H1 (cell line): ENCODE measurements at regions not wholly inside any gene's neighbourhood (a gene's known extent, or its start where the extent isn't known, plus 50 kb on each side); places are given as distances from the start of the nearest gene placed in this dataset.

Experiments used
- HDAC2 ChIP-seq, 2 experiments: fragments of 300-600 bp in 1 of 2; sonication (generic) in 1 of 2; IDR thresholded peaks; 2 replicates each; pipeline ENCODE4 v1.6.1; 2011 to 2012; ENCODE audit warnings: low read depth in 2 of 2, low read length in 2 of 2, mild to moderate bottlenecking in 2 of 2, moderate library complexity in 2 of 2, borderline replicate concordance in 1 of 2, inconsistent platforms in 1 of 2
- JUN ChIP-seq: IDR thresholded peaks from 2 replicates; pipeline ENCODE4 v1.6.1; 2011; ENCODE audit warnings: low read depth, mild to moderate bottlenecking, improper control_type of control experiment, low read length
- KDM5A ChIP-seq: fragments of 200-600 bp; IDR thresholded peaks from 2 replicates; pipeline ENCODE4 v1.7.1; 2012; ENCODE audit warnings: mild to moderate bottlenecking, low read length, inconsistent platforms, mixed read lengths
- POLR2AphosphoS5 ChIP-seq: IDR thresholded peaks from 2 replicates; pipeline ENCODE4 v1.6.1; 2011; ENCODE audit warnings: low read depth, low read length
- SAP30 ChIP-seq: fragments of 300-600 bp; sonication (generic); IDR thresholded peaks from 2 replicates; pipeline ENCODE4 v1.7.1; 2012; ENCODE audit warnings: low read length, moderate library complexity, mild to moderate bottlenecking, inconsistent platforms; ENCODE audit not compliant: insufficient read depth, insufficient replicate concordance
- SP1 ChIP-seq: IDR thresholded peaks from 2 replicates; pipeline ENCODE4 v1.6.1; 2011; ENCODE audit warnings: low read depth, low read length
- TAF1 ChIP-seq: IDR thresholded peaks from 2 replicates; pipeline ENCODE4 v1.6.1; 2011; ENCODE audit warnings: mild to moderate bottlenecking, low read depth, low read length
- TEAD4 ChIP-seq: IDR thresholded peaks from 2 replicates; pipeline ENCODE4 v1.6.1; 2012; ENCODE audit warnings: low read depth, low read length, inconsistent platforms, mixed read lengths

DNA sequence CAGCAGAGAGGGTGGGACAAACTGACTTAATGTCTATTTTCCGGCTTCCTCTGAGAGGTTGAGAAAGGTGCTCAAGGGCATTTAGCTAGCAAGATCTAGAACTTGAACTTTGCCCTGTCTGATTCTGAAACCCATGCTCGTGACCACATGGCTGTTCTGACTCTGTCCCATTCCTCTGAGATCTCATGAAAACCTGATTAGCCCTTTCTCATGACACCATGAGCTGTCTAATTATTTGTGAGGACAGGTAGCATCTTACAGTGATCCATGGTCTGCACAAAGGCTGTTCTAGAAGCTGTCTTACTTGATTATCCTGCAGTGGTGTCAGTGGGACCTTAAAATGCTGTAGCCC, 89.6 kb upstream of the TOX2 start (continued):
- TF ChIP-seq POLR2AphosphoS5 (no peak), KDM5A (no peak), HDAC2 (IDR thresholded peaks at IDR 0.05; ENCODE audit: borderline replicate concordance in 1 of 2, low read depth in 2 of 2, low read length in 2 of 2) (no peak), JUN (no peak), TEAD4 (no peak), TAF1 (no peak), SP1 (no peak), SAP30 (no peak)
